H1 (cell line): ENCODE measurements at regions not wholly inside any gene's neighbourhood (a gene's known extent, or its start where the extent isn't known, plus 50 kb on each side); places are given as distances from the start of the nearest gene placed in this dataset.

Experiments used
- CBX5 ChIP-seq: fragments of 300-800, 300-1000 bp; sonication (generic); IDR thresholded peaks from 2 replicates; pipeline ENCODE4 v1.7.1; 2016; ENCODE audit warnings: antibody characterized with exemption, low read length, low read depth
- CTBP2 ChIP-seq: IDR thresholded peaks from 2 replicates; pipeline ENCODE4 v1.7.0; 2011; ENCODE audit warnings: borderline replicate concordance, mild to moderate bottlenecking, moderate library complexity, mixed read lengths, low read length; ENCODE audit not compliant: insufficient read depth, insufficient read length
- NANOG ChIP-seq: IDR thresholded peaks from 2 replicates; pipeline ENCODE4 v1.6.1; 2011; ENCODE audit warnings: low read length, low read depth, mild to moderate bottlenecking, inconsistent platforms; ENCODE audit not compliant: insufficient read depth, poor library complexity, severe bottlenecking
- SIRT6 ChIP-seq: IDR thresholded peaks from one replicate; pipeline ENCODE4 v1.7.1; 2012; ENCODE audit warnings: low read length, inconsistent platforms
- SP4 ChIP-seq: IDR thresholded peaks from 2 replicates; pipeline ENCODE4 v1.6.1; 2012; ENCODE audit warnings: low read length, inconsistent platforms
- SUZ12 ChIP-seq: fragments of 200-600 bp; sonication (generic); IDR thresholded peaks from 2 replicates; pipeline ENCODE4 v1.6.1; 2012; ENCODE audit warnings: mild to moderate bottlenecking, inconsistent platforms, low read length, moderate library complexity, mixed read lengths
- TAF1 ChIP-seq: IDR thresholded peaks from 2 replicates; pipeline ENCODE4 v1.6.1; 2011; ENCODE audit warnings: mild to moderate bottlenecking, low read depth, low read length
- TF ChIP-seq, protein P1 (sequence below): fragments of 300-600 bp; sonication (generic); IDR thresholded peaks from 2 replicates; pipeline ENCODE4 v1.7.1; 2012; ENCODE audit warnings: low read length, moderate library complexity, mild to moderate bottlenecking, inconsistent platforms; ENCODE audit not compliant: insufficient replicate concordance

DNA sequence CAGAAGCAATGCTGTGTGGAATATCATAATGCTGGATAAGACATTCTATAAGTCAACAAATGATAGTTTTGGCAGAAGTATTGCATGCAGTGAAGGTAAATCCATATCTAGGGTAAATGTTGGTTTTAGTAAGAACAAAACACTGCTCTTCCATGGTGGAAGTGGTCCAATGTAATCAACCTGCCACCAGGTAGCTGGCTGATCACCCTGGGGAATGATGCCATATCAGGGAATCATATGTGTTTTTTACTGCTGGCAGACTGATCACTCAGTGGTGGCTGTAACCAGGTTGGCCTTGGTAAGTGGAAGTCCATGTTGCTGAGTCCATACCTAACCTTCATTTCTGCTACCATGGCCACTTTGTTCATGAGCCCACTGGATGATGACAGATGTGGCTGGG lies 74.0 kb upstream of the CENPE start (continued):
- TF ChIP-seq, protein P1, sequence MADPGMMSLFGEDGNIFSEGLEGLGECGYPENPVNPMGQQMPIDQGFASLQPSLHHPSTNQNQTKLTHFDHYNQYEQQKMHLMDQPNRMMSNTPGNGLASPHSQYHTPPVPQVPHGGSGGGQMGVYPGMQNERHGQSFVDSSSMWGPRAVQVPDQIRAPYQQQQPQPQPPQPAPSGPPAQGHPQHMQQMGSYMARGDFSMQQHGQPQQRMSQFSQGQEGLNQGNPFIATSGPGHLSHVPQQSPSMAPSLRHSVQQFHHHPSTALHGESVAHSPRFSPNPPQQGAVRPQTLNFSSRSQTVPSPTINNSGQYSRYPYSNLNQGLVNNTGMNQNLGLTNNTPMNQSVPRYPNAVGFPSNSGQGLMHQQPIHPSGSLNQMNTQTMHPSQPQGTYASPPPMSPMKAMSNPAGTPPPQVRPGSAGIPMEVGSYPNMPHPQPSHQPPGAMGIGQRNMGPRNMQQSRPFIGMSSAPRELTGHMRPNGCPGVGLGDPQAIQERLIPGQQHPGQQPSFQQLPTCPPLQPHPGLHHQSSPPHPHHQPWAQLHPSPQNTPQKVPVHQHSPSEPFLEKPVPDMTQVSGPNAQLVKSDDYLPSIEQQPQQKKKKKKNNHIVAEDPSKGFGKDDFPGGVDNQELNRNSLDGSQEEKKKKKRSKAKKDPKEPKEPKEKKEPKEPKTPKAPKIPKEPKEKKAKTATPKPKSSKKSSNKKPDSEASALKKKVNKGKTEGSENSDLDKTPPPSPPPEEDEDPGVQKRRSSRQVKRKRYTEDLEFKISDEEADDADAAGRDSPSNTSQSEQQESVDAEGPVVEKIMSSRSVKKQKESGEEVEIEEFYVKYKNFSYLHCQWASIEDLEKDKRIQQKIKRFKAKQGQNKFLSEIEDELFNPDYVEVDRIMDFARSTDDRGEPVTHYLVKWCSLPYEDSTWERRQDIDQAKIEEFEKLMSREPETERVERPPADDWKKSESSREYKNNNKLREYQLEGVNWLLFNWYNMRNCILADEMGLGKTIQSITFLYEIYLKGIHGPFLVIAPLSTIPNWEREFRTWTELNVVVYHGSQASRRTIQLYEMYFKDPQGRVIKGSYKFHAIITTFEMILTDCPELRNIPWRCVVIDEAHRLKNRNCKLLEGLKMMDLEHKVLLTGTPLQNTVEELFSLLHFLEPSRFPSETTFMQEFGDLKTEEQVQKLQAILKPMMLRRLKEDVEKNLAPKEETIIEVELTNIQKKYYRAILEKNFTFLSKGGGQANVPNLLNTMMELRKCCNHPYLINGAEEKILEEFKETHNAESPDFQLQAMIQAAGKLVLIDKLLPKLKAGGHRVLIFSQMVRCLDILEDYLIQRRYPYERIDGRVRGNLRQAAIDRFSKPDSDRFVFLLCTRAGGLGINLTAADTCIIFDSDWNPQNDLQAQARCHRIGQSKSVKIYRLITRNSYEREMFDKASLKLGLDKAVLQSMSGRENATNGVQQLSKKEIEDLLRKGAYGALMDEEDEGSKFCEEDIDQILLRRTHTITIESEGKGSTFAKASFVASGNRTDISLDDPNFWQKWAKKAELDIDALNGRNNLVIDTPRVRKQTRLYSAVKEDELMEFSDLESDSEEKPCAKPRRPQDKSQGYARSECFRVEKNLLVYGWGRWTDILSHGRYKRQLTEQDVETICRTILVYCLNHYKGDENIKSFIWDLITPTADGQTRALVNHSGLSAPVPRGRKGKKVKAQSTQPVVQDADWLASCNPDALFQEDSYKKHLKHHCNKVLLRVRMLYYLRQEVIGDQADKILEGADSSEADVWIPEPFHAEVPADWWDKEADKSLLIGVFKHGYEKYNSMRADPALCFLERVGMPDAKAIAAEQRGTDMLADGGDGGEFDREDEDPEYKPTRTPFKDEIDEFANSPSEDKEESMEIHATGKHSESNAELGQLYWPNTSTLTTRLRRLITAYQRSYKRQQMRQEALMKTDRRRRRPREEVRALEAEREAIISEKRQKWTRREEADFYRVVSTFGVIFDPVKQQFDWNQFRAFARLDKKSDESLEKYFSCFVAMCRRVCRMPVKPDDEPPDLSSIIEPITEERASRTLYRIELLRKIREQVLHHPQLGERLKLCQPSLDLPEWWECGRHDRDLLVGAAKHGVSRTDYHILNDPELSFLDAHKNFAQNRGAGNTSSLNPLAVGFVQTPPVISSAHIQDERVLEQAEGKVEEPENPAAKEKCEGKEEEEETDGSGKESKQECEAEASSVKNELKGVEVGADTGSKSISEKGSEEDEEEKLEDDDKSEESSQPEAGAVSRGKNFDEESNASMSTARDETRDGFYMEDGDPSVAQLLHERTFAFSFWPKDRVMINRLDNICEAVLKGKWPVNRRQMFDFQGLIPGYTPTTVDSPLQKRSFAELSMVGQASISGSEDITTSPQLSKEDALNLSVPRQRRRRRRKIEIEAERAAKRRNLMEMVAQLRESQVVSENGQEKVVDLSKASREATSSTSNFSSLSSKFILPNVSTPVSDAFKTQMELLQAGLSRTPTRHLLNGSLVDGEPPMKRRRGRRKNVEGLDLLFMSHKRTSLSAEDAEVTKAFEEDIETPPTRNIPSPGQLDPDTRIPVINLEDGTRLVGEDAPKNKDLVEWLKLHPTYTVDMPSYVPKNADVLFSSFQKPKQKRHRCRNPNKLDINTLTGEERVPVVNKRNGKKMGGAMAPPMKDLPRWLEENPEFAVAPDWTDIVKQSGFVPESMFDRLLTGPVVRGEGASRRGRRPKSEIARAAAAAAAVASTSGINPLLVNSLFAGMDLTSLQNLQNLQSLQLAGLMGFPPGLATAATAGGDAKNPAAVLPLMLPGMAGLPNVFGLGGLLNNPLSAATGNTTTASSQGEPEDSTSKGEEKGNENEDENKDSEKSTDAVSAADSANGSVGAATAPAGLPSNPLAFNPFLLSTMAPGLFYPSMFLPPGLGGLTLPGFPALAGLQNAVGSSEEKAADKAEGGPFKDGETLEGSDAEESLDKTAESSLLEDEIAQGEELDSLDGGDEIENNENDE: no peak
- TF ChIP-seq NANOG (no peak), CTBP2 (no peak), SUZ12 (no peak), SIRT6 (no peak), CBX5 (no peak), TAF1 (no peak), SP4 (no peak)
- TF ChIP-seq, all 59 proteins: peak for 0
